MCF 10A (cell line): ENCODE measurements at regions not wholly inside any gene's neighbourhood (a gene's known extent, or its start where the extent isn't known, plus 50 kb on each side); places are given as distances from the start of the nearest gene placed in this dataset.

Source experiments
- BruUV-seq: library from RNA; stranded (reverse); fragments of 400-500 nt; replicated peaks from 2 replicates; lab custom pipeline; 2021; lab: Mats Ljungman, UMichigan
- CTCF ChIA-PET: fragments of 300-600 bp; sonication (Branson Sonifier 250); formaldehyde crosslinking; extraction: SDS; loops from one replicate; lab custom pipeline; 2021; ENCODE audit warnings: antibody characterized with exemption, inconsistent platforms; lab: Yijun Ruan, JAX
- POLR2A ChIA-PET: fragments of 300-600, 350-650 bp; sonication (Branson Sonifier 250); formaldehyde crosslinking; extraction: SDS; loops from one replicate; lab custom pipeline; 2020; ENCODE audit warnings: antibody characterized with exemption, inconsistent platforms; lab: Yijun Ruan, JAX
- DNase-seq: peaks from one replicate; pipeline ENCODE4 v3.0.0-alpha.2; 2018; ENCODE audit not compliant: unreplicated experiment
- H3K27ac Mint-ChIP-seq: one replicate; pipeline ENCODE4 v1.8.0; 2022; ENCODE audit warnings: mild to moderate bottlenecking, low read depth, mixed read lengths; ENCODE audit not compliant: unreplicated experiment
- H3K27me3 Mint-ChIP-seq: one replicate; pipeline ENCODE4 v1.8.0; 2022; ENCODE audit warnings: mixed read lengths; ENCODE audit not compliant: insufficient read depth, unreplicated experiment
- H3K36me3 Mint-ChIP-seq: one replicate; pipeline ENCODE4 v1.8.0; 2022; ENCODE audit warnings: mild to moderate bottlenecking, moderate library complexity, mixed read lengths; ENCODE audit not compliant: insufficient read depth, unreplicated experiment
- H3K4me1 Mint-ChIP-seq: one replicate; pipeline ENCODE4 v1.8.0; 2022; ENCODE audit warnings: mixed read lengths; ENCODE audit not compliant: insufficient read depth, unreplicated experiment
- H3K4me3 Mint-ChIP-seq: one replicate; pipeline ENCODE4 v1.8.0; 2022; ENCODE audit warnings: mild to moderate bottlenecking, moderate library complexity, mixed read lengths; ENCODE audit not compliant: unreplicated experiment
- H3K9me3 Mint-ChIP-seq: one replicate; pipeline ENCODE4 v1.8.0; 2022; ENCODE audit warnings: mixed read lengths; ENCODE audit not compliant: unreplicated experiment
- intact Hi-C: fragments of 100-400 bp; cut with micrococcal nuclease; formaldehyde crosslinking; loops from 2 replicates; pipeline ENCODE4 v1.14.1; 2022
- TF ChIP-seq, protein P1 (sequence below): fragments of 200-600 bp; IDR thresholded peaks from one replicate; pipeline ENCODE4 v1.8.0; 2022; ENCODE audit warnings: antibody characterized with exemption, mild to moderate bottlenecking; ENCODE audit not compliant: unreplicated experiment

DNA sequence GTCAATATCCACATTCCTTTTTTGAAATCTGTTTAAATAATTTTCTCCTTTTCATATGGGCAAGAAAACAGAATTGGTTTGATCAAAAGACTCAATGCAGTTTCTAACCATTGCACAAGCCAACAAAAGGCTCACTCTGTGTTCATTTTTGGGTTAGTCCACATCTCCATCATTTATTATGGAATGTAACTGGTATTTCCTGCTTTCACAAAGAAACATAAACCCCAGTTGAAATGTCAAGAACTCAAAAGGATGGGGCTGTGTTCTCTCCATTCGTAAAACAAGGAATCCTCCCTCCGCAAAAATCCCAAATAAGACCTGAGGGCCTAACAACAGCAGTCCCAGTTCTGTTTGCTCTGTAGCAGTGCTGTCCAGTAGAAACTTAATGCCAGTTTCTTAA lies 420.9 kb downstream of the GJA1 start:
- H3K36me3 Mint-ChIP-seq = no peaks in the 10 kb centered on the region
- DNase-seq = no peak
- TF ChIP-seq, protein P1, sequence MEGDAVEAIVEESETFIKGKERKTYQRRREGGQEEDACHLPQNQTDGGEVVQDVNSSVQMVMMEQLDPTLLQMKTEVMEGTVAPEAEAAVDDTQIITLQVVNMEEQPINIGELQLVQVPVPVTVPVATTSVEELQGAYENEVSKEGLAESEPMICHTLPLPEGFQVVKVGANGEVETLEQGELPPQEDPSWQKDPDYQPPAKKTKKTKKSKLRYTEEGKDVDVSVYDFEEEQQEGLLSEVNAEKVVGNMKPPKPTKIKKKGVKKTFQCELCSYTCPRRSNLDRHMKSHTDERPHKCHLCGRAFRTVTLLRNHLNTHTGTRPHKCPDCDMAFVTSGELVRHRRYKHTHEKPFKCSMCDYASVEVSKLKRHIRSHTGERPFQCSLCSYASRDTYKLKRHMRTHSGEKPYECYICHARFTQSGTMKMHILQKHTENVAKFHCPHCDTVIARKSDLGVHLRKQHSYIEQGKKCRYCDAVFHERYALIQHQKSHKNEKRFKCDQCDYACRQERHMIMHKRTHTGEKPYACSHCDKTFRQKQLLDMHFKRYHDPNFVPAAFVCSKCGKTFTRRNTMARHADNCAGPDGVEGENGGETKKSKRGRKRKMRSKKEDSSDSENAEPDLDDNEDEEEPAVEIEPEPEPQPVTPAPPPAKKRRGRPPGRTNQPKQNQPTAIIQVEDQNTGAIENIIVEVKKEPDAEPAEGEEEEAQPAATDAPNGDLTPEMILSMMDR = no peak
- ChIA-PET POLR2A (no interaction called here), CTCF (interaction anchor here (0.5 to 1.0 kb wide), 2 partner anchors 21 to 328 kb away, joined by 3 read pairs; no protein-coding TSS in a partner anchor)
- H3K27ac Mint-ChIP-seq = no peak overlapping the region
- H3K4me1 Mint-ChIP-seq = no peaks in the 10 kb centered on the region
- no TSS peak for BruUV-seq
- H3K9me3 Mint-ChIP-seq = no peaks in the 10 kb centered on the region
- intact Hi-C loops = no loop called here
- H3K27me3 Mint-ChIP-seq = no peaks in the 10 kb centered on the region
- H3K4me3 Mint-ChIP-seq = no peak overlapping the region

DNA sequence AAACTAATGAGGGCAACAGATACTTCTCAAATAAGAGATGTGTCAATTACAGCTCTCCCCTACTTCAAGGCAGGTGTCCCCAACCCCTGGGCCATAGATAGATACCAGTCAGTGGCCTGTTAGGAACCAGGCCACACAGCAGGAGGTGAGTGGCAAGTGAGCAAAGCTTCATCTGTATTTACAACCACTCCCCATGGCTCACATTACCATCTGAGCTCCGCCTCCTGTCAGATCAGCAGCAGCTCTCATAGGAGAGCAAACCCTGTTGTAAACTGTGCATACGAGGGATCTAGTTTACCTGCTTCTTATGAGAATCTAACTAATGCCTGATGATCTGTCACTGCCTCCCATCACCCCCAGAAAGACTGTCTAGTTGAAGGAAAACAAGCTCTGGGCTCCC lies 422.1 kb downstream of the GJA1 start:
- intact Hi-C loops = no loop called here
- ChIA-PET POLR2A (interaction anchor here (0.6 to 1.1 kb wide), 3 partner anchors 39 to 178 kb away, joined by 3 to 4 read pairs (median 4); no protein-coding TSS in a partner anchor), CTCF (interaction anchor here (0.5 to 0.6 kb wide), 2 partner anchors 11 to 286 kb away, joined by 3 to 4 read pairs; no protein-coding TSS in a partner anchor)
- no peaks in the 10 kb centered on the region for H3K27me3 Mint-ChIP-seq
- no peak overlapping the region for H3K4me3 Mint-ChIP-seq
- H3K4me1 Mint-ChIP-seq = no peaks in the 10 kb centered on the region
- H3K9me3 Mint-ChIP-seq = no peaks in the 10 kb centered on the region
- H3K27ac Mint-ChIP-seq = no peak overlapping the region
- no peaks in the 10 kb centered on the region for H3K36me3 Mint-ChIP-seq
- TF ChIP-seq, protein P1 = no peak
- peak; percentile 43 for DNase-seq
- no TSS peak for BruUV-seq

DNA sequence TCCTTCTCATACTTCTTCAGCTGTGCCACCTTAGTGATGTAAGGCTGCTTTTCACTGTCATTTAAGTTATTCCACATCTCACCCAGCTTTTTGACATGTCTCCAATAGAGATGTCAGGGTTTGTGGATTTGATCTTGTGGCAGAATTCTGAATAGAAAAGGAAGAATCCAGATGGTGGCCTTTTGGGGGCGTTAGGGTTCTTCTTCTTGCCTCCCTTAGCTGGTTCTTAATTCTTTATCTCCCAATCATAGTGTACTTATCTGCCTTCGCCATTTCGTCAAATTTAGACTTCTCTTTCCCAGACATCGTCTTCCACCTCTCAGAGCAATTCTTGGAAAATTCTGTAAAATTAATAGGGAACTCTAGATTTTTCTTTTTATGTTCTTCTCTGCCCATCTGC lies 422.9 kb downstream of the GJA1 start:
- TF ChIP-seq, protein P1 = no peak
- Mint-ChIP-seq H3K27ac (no peak overlapping the region), H3K4me1 (no peaks in the 10 kb centered on the region), H3K27me3 (no peaks in the 10 kb centered on the region), H3K9me3 (no peaks in the 10 kb centered on the region), H3K36me3 (no peaks in the 10 kb centered on the region), H3K4me3 (no peak overlapping the region)
- ChIA-PET CTCF (interaction anchor here (1.6 kb wide), 1 partner anchor 8 kb away, joined by 5 read pairs; no protein-coding TSS in a partner anchor), POLR2A (no interaction called here)
- no TSS peak for BruUV-seq
- intact Hi-C loops = no loop called here
- DNase-seq = no peak

DNA sequence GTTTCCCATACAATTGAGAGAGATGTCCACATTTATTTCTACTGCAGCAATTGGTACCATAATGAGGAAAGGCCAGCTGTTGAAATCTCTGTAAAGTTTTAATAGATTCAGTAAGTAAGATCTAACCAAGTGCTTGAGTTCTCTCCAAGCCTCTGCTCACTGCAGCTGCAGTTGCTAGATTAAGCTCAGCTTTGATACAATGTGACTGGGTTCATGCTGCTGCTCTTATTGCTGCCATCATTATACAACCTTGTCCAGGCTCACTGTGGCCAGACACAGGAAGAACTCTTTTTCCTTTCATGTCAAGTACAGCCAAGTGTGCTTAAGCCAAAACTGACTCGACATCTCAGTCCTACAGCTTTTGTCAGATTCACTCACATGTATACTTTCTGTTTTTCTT lies 423.5 kb downstream of the GJA1 start:
- Mint-ChIP-seq H3K36me3 (no peaks in the 10 kb centered on the region), H3K9me3 (no peaks in the 10 kb centered on the region), H3K27ac (no peak overlapping the region), H3K4me1 (no peaks in the 10 kb centered on the region), H3K27me3 (no peaks in the 10 kb centered on the region), H3K4me3 (no peak overlapping the region)
- ChIA-PET CTCF (interaction anchor here (0.9 to 1.6 kb wide), 4 partner anchors 9 to 435 kb away, joined by 3 to 5 read pairs (median 3); no protein-coding TSS in a partner anchor), POLR2A (no interaction called here)
- intact Hi-C loops = no loop called here
- BruUV-seq = no TSS peak
- no peak for DNase-seq
- TF ChIP-seq, protein P1 = no peak
